GM21381 (cell line): ENCODE measurements at regions not wholly inside any gene's neighbourhood (a gene's known extent, or its start where the extent isn't known, plus 50 kb on each side); places are given as distances from the start of the nearest gene placed in this dataset.

ENCODE experiments used
- ATAC-seq: cut with Tn5 transposase; IDR thresholded peaks from one replicate; pipeline ENCODE4 v1.9.1; 2021; ENCODE audit warnings: mild to moderate bottlenecking, moderate library complexity; ENCODE audit not compliant: unreplicated experiment

DNA sequence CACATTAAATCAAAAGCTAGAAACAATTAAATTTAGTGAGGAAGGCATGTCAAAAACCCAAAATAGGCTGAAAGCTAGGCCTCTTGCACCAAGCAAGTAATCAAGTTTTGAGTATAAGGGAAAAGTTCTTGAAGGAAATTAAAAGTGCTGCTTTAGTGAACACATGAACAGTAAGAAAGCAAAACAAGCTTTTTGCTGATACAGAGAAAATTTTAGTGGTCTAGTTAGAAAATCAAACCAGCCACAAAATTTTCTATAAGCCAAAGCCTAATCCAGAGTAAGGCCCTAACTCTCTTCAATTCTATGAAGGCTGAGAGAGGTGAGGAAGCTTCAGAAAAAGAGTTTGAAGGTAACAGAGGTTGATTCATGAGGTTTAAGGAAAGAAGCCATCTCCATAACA, 116.2 kb downstream of the CYB561 start:
- no peak for ATAC-seq

DNA sequence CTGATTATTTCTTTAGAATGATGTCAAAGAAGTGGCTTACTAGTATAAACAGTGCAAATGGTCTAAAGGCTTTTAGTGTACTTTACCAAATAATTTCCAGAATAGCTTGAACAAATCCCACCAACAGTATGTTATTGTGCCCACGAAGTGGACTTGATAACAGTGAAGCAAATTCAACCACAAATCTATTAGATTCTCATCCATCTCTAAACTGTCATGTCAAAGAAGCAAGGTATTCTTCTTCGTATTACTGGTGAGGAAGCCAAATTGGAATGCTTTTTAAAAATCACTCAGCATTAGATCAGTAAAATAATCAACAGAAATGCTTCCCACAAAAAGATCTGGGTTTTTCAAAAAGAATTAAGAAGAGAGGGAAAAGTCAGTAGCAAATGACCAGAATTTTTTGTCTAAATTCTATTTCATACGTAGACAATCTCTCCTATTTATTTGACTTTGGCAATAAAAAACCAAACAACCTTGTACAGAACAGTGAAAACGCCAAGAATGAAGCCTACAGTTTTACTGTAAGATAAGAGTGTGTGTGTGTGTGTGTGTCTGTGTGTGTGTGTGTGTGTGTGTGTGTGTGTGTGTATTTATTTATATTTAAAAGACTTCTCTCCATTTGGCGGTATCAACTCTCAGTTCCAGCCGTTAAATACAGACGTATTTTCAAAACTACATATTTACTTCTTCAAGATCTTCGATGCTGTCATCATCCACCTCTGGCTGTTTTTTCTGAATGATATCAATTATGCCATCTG, 114.6 kb downstream of the CYB561 start:
- ATAC-seq = no peak

DNA sequence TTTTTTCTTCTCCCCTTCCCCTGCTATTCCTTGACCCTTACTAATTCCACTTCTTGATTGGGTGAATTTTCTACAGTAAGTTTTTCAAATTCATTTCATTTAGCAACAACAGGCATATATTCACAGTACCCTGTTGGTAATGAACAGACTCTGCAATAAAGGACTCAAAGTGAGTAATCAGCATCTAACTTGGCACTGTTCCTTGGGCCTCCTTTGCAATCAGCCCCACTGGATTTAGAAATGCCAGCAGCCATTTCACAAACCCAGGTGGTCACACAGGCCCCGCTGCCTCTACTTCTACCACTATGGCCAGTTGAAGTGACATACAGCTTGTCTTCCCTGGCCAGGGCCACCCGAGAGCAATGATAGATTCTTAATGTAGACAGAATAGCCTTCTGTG, 113.8 kb downstream of the CYB561 start:
- ATAC-seq = no peak

DNA sequence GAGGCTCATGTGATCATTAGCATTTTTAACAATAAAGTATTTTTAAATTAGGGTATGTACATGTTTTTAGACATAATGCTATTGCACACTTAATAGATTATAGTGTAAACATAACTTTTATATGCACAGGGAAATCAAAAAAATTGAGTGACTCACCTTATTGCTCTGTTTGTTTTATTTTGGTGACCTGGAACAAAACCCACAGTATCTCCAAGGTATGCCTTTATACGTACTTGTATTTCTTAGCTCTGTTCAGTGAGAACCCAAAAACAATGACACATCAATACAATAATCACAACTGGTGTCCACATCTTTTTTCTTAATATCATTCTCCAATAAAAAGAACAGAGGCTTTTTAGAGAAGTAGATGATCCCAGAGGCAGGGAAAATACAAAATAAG, 112.2 kb downstream of the CYB561 start:
- no peak for ATAC-seq

DNA sequence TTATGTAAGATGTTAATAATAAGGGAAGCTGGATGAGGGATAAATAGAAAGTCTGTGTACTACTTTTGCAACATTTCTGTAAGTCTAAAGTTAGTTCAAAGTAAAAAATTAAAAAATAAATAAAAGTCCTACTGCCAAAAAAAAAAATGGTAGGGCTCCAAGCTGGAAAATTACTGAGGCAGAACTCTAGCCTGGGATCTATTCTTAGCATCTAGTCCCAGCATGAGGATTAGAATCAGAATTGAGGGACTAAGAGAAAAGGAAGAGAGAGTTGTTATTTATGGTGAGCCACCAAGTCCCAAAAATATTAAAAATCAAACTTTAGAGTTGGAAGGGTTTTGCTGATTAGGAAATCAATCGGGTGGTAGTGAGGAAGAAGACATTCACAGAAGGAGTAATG, 110.3 kb downstream of the CYB561 start:
- ATAC-seq = no peak

DNA sequence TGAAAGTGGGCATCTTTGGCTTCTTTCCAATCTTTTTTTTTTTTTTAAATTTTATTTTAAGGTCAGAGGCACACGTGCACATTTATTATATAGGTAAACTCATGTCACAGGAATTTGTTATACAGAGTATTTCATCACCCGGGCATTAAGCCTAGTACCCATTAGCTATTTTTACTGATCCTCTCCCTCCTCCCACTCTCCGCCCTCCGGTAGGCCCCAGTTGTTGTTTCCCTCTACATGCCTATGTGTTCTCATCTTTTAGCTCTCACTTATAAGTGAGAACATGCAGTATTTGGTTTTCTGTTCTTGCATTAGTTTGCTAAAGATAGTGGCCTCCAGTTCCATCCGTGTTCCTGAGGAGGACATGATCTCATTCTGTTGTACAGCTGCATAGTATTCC, 108.5 kb downstream of the CYB561 start:
- ATAC-seq = no peak

DNA sequence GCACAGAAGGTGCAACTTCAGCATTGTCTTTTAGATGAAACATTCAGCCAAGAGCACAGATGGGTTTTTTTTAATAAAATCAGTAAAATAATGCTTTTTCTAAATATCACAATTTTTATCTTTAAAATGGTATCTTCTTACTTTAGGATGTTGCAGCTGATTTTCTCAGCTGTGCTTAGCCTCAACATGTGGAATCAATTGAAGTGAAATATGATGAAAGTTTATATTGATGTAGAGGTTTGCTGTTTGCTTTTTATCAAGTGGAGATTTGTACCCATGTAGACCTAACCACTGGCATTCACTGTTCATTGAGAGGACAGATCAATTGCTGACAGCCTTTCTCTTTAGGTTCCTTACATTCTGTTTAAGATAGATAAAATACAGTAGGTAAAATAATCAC, 107.8 kb downstream of the CYB561 start:
- ATAC-seq = no peak

DNA sequence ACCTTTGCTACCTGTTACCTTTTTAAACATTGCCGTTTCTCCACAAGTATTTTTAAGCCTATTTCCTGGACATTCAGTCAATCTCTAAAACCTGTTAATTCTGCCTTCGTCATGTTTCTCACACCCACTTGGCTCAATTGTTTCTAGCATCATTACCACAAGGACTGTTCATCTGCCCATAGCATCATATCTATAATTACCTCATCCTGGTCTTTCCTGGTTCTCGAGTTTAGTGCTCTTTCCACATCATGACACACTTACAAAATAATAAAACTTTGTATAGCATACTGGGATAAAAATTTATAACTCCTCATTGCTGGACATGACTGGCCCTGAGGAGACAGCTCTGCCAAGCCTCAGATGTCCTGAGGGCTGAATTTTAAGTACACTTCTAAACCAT, 104.8 kb downstream of the CYB561 start:
- no peak for ATAC-seq

DNA sequence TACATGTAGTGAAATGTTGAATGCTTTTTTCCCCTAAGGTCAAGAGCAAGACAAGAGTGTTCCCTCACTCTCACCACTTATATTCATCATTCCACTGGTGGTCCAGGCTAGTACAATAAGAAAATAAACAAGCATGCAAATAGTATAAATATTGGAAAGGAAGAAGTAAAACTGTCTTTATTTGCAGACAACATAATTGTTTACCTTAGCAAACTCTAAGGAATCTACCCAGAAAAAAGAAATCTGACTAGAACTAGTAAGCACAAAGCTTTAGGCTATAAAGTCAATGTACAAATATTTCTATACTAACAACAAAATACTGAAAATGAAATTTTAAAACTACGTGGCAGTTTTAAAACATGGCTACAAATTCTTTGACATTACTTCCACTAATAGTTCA, 101.7 kb downstream of the CYB561 start:
- no peak for ATAC-seq

DNA sequence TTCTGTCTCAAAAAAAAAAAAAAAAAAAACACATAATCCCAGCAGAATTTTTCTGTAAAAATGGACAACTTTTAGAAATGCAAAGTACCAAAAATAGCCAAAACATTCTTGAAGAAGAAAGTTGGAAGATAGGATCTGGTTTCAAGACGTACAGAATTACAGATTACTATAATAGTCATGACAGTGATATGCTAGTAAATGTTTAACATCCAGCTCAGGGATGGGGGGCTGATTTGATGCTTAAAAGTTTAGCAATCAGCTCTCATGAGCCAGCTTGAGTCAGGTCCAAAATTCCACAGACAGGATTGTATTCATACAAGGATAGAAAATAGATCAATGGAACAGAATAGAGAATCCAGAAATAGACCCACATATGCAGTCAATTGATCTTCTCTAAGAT, 100.5 kb downstream of the CYB561 start:
- ATAC-seq = no peak

DNA sequence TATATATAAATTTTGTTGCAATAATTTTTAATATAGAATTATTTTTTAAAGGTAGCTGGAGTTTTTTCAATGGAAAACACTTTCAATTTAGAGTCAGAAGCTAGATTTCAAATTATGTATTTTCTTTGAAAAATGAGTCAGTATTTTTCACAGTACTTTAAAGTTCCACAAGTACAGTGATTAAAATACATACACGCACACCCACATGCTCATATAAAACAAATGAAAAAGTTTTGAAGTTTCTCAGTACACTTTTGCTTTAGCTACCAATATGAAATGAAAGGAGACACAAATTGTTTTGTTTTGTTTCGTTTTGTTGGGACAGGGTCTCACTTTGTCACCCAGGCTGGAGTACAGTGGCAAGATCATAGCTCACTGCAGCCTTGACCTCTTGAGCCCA, 98.6 kb downstream of the CYB561 start:
- no peak for ATAC-seq

DNA sequence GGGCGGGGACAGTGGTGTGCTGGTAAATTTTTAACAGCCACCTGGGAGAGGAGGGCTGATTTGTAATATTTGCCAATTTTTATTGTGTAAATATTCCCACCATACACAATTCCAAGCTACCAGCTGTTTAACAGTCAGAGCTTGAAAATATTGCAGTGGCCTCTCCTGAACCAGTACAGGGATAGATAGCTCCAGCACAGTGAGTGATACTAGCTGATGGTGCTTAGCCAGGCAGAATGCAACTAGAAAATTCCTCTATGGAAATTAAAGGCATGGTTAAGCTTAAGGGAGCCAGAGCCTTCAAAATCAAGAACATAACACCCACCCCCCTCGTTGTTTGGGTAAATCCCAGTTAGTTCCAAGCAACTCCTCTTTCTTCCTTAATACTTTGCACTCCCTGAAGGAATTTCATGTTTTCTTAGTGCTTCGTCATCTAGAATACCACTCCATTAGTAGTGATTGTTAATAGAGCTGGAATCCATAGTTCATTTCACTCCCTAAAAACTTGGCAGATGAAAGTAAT, 96.6 kb downstream of the CYB561 start:
- no peak for ATAC-seq

DNA sequence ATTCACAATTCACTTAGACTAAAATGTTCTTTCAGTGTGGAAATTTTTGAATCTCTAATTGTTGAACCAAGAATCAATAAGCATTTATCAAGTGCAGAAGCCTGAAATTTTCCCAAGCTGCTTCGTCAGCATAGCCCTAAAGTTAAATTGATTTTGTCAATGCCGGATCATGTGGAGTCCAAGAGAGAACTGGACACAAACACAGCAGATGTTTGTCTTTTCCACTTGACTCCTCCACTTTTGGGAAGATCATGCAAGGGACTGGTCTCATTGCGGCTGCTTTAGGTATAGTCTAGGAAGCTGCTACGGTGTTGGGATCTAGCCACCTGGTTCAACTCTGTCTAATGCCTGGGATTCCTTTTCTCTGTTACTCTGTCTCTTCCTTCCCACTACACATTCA, 95.7 kb downstream of the CYB561 start:
- no peak for ATAC-seq

DNA sequence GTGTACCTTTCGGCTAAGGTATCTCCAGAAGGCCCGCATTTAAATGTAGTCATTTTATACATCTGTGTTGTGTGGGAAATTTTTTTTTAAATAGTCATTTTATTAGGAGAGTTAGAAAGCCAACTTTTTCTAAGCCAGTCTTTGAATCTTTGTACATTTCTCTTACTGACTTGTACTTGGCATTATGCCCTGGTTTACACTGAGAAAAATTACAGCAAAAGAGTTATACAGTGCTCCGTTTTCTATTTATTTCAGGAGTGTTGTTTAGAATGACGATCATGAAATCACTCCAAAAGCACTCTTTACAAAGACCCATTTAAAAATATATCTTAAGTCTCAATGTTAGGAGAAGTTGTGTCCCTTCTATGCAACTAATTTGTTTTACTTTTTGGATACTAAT, 91.8 kb downstream of the CYB561 start:
- no peak for ATAC-seq

DNA sequence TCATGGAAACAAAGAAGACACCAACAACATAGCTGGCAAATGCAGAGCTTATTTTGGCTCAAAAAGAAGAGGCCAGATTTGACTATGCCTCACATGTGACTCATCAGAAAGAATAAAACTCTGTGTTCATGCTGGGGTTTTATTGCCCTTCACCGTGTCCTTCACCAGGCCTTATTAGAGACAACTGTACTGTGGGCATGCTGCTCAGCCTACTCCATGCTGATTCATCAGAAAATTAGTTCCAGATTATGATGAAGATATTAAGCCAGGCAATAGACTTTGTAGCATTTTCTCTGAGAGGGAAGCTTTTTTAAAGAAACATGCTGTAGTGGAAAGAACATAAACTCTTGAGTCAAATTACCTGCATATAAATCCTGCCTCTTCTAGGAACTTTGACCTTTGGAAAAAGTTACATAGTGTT, 89.8 kb downstream of the CYB561 start:
- ATAC-seq = no peak

DNA sequence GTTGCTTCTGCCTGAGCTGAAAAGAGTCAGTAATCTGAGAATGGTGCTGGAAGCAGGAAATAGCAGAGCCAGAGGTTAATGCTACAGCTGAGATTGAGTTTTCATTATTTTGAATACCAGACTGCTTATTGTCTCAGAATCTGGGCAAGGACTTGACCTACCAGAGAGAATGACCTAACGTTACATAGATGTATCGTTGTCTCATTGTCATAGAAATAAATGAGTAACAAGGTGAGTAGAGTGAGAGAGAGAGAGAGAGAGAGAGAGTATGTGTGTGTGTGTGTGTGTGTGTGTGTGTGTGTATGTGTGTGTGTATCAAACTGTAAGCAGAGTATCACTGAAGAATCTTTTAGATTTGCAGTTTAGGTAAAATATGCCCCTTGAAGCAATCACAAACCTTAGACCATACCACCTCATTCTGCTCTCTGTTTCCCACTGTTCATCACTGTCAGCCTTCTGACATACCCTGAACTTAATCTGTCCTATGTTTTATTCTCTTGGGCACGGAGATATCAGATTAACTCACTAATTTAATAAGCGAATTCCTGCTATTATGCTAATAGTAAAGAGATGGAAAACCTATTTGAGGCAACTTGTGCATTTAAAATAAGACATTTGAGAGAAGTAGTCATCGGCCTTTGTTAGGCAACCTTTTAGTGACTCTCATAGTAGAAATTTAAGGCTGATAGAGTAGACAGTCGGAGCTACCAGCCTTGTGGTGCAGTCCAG, 87.8 kb downstream of the CYB561 start:
- no peak for ATAC-seq

DNA sequence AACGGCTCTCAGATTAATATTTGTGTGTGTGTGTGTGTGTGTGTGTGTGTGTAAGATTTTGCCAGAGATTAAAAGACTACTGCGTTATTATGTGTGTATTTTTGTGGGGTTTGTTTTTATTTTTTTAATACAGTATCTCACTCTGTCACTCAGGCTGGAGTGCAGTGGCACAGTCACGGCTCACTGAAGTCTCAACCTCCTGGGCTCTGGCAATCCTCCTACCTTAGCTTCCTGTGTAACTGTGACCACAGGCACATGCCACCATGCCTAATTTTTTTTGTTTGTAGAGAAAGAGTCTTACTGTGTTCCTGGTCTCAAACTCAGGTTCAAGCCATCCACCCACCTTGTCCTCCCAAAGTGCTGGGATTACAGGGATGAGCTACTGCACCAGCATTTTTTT, 87.2 kb downstream of the CYB561 start:
- ATAC-seq = no peak

DNA sequence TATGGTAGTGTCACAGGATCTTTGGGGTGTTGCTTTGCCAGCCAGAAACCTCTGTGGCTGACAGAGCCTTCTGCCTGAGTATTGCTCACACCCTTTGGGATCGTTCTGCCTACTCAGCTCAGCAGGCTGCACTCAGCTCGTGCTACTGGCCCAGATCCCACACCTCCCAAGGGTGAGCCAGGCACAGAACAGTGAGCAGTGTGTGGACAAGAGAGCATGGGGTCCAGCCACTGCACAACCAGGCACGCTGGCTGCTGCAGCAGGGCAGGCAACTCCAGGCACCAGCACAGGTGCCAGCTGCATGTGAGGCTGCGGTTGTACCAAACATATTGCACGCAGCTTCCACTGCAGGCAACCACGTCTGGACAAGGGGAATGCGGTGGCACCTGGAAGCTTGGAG, 84.9 kb downstream of the CYB561 start:
- ATAC-seq = no peak

DNA sequence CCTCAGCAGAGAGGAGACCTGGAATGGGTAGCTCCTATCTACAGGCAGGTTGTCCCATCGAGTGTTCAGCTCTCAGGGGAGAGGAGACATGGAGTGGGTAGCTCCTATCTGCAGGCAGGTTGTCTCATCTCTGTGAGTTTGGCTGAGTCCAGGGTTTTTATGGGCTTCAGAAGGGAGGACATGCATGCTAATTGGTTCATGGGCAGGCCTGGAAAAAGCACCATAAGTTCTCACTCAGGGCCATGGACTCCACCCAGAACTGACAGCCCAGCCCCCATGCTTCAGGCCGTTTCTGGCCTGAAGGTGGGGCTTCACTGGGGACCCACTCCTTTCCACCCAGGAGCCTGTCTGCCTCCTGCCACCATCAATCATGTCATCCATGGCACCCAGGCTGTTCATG, 84.0 kb downstream of the CYB561 start:
- no peak for ATAC-seq

DNA sequence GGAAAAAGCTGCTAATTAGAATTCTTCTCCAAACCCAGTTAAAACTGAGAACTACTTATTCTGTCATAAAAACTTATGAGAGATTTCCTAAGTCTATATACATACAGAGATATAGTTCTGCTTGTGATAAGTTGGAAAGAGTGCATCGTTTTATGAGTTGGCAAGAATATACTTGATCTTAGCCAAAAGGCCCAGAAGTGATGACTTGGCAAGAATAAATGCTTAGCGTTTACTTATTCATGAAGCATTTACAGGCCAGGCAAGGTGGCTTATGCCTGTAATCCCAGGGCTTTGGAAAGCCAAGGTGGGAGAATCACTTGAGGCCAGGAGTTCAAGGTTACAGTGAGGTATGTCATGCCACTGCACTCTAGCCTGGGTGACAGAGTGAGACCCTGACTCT, 81.7 kb downstream of the CYB561 start:
- no peak for ATAC-seq

DNA sequence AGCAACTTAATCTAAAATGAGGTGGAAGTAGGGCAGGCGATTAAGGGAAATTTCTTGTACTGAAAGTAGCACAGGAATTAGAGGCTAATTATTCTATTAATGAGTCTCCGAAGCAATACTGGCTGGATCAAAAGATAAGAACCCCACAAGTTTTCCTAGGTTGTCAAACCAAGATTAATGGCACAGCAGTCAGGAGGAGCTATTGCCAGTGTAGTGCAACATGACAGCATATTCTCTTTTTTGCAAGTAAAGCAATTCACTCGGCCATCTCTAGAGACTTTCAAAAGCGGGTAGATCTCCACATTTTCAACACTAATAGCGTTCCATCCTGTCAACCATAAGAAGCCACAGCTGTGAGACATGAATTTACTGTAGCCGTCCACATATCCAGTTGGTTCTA, 81.2 kb downstream of the CYB561 start:
- ATAC-seq = no peak
